Heart left ventricle (tissue), 16 donors: ENCODE measurements at regions not wholly inside any gene's neighbourhood (a gene's known extent, or its start where the extent isn't known, plus 50 kb on each side); places are given as distances from the start of the nearest gene placed in this dataset.

Source experiments
- ATAC-seq, 4 donors: fragments of 200-7000 bp; cut with Tn5 transposase; one replicate each; pipeline ENCODE4 v1.9.1; 2020 to 2022; ENCODE audit warnings: moderate library complexity in 4 of 4, mild to moderate bottlenecking in 3 of 4, moderate number of reproducible peaks in 1 of 4
- DNase-seq, 5 donors: peaks; one replicate each; pipeline ENCODE4 v3.0.0-alpha.2; 2020
- H3K27ac ChIP-seq, 12 donors: fragments of 200-600 bp; sonication (generic) in 4 of 12; one replicate each; pipeline versions ENCODE4 v1.5.0 to v1.8.0; 2016 to 2022; ENCODE audit warnings: mild to moderate bottlenecking in 2 of 12
- H3K27me3 ChIP-seq, 9 donors: fragments of 200-600 bp; sonication (generic) in 2 of 9; one replicate each; pipeline versions ENCODE4 v1.5.1 to v1.8.0; 2016 to 2022; ENCODE audit warnings: mild to moderate bottlenecking in 3 of 9
- H3K36me3 ChIP-seq, 9 donors: fragments of 200-600 bp; sonication (generic) in 2 of 9; one replicate each; pipeline versions ENCODE4 v1.5.0 to v1.8.0; 2018 to 2022; ENCODE audit warnings: mild to moderate bottlenecking in 2 of 9
- H3K4me1 ChIP-seq, 12 donors: fragments of 200-600 bp; sonication (generic) in 4 of 12; one replicate each; pipeline versions ENCODE4 v1.5.0 to v1.8.0; 2016 to 2022; ENCODE audit warnings: mild to moderate bottlenecking in 3 of 12
- H3K4me3 ChIP-seq, 12 donors: fragments of 200-600 bp; sonication (generic) in 4 of 12; one replicate each; pipeline versions ENCODE4 v1.5.0 to v1.8.0; 2017 to 2022; ENCODE audit warnings: mild to moderate bottlenecking in 9 of 12, moderate library complexity in 4 of 12
- H3K9me3 ChIP-seq, 12 donors: fragments of 200-600 bp; sonication (generic) in 4 of 12; one replicate each; pipeline versions ENCODE4 v1.5.0 to v1.8.0; 2016 to 2022; ENCODE audit warnings: mild to moderate bottlenecking in 1 of 12
- POLR2A ChIP-seq, 2 donors: fragments of 450-650 bp; IDR thresholded peaks; one replicate each; pipeline ENCODE4 v1.6.1; 2017; ENCODE audit warnings: antibody characterized with exemption in 2 of 2, mild to moderate bottlenecking in 2 of 2, moderate library complexity in 2 of 2
- WGBS, 4 donors: extraction: QIAGEN DNeasy Blood & Tissue Kit in 2 of 4; methylation state at CpG; one replicate each; pipeline versions ENCODE4 v1.1.5 to v1.1.7; 2013 to 2018; 5-methylcytosine and 5-hydroxymethylcytosine counted together
- intact Hi-C, 10 donors: fragments of 100-400 bp; cut with DNase I; formaldehyde crosslinking; loops; one replicate each; pipeline versions ENCODE4 v1.11.1 to v1.14.2; 2022
- TF ChIP-seq, protein P1 (sequence below), 12 donors: fragments of 200-600 bp; sonication (generic) in 4 of 12; IDR thresholded peaks; one replicate each; pipeline versions ENCODE4 v1.5.0 to v1.8.0; 2018 to 2022; ENCODE audit warnings: antibody characterized with exemption in 12 of 12, mild to moderate bottlenecking in 5 of 12
- donor health status: ischemic (EF 13 %, LVEDD 7.1; RV severe dilation, severe dysfunction).
- donor health status: healthy with polysubstance abuse.
- donor health status: DM: no; HTN: yes; CAD: no.
- donor health status: DM: no; HTN: no; CAD: no.
- donor health status: ischemic (EF 25% LVEDD 6.9; RV normal size, moderate dysfunction).
- donor health status: ischemic (EF 25% LVEDD 5.7; RV mildly dilated, moderate dysfunction).
- donor health status: healthy.
- donor health status: DM: yes; HTN: yes; CAD: no.
- donor health status: ischemic (EF 35%, LVEDD 5.7; RV mildly dilated, moderate dysfunction).
- donor health status: nonischemic (EF 11% LVEDD 7.7; RV severe dilation, severe dysfunction).
- donor health status: DM: yes; HTN: yes; CAD: no.
- donor health status: PGD.
- donor health status: ischemic (EF 29% LVEDD 5.4; RV normal size, mild dysfunction).
- donor health status: nonischemic (EF 23%, LVEDD 6.1; RV moderate dilation, normal function).

DNA sequence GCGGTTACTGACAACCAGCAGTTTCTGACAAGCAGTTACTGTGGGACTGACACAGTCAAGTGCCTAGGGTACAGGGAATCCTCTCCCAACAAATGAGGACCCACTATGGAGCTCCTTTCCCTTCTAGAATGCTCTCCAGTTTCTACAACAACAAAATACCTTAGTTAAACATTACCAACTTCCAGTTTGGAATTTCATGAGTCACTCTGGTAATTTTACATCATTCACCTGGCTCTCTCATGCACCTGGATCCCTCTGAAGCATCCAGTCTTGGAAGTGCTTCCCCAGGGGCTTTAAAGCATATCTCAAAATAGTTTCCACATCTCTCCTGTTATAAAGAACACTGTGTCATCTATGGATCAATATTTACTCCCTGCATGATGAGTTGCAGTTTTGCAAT is 286.7 kb upstream of the SPTLC3 start:
- no peak for TF ChIP-seq POLR2A (IDR thresholded peaks at IDR 0.05)
- TF ChIP-seq, protein P1, sequence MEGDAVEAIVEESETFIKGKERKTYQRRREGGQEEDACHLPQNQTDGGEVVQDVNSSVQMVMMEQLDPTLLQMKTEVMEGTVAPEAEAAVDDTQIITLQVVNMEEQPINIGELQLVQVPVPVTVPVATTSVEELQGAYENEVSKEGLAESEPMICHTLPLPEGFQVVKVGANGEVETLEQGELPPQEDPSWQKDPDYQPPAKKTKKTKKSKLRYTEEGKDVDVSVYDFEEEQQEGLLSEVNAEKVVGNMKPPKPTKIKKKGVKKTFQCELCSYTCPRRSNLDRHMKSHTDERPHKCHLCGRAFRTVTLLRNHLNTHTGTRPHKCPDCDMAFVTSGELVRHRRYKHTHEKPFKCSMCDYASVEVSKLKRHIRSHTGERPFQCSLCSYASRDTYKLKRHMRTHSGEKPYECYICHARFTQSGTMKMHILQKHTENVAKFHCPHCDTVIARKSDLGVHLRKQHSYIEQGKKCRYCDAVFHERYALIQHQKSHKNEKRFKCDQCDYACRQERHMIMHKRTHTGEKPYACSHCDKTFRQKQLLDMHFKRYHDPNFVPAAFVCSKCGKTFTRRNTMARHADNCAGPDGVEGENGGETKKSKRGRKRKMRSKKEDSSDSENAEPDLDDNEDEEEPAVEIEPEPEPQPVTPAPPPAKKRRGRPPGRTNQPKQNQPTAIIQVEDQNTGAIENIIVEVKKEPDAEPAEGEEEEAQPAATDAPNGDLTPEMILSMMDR (IDR thresholded peaks at IDR 0.05): no peak
- H3K27ac ChIP-seq: no peak overlapping the region
- WGBS, 4 donors: 88 to 95% (median 92%) methylated on average over 1 of the region's 1 CpG
- H3K36me3 ChIP-seq: no peaks in the 10 kb centered on the region
- ATAC-seq (no peak), DNase-seq (no peak)
- intact Hi-C loops: no loop called here
- H3K4me1 ChIP-seq: no peaks in the 10 kb centered on the region
- no peaks in the 10 kb centered on the region for H3K27me3 ChIP-seq
- no peak overlapping the region for H3K4me3 ChIP-seq
- H3K9me3 ChIP-seq: no peaks in the 10 kb centered on the region

- Histone ChIP-seq H3K4me3 (no peak overlapping the region), H3K4me1 (no peaks in the 10 kb centered on the region), H3K36me3 (no peaks in the 10 kb centered on the region), H3K27me3 (no peaks in the 10 kb centered on the region), H3K27ac (no peak overlapping the region), H3K9me3 (no peaks in the 10 kb centered on the region)
- intact Hi-C loops: no loop called here
- ATAC-seq (no peak), DNase-seq (no peak)
- WGBS, 4 donors: 67 to 84% (median 77%) methylated on average over 2 of the region's 2 CpGs
- TF ChIP-seq, protein P1 (IDR thresholded peaks at IDR 0.05): no peak
- TF ChIP-seq POLR2A (IDR thresholded peaks at IDR 0.05): no peak
Measured at GRCh38 chr20:12723811-12724210, 285.0 kb upstream of the SPTLC3 start.

GRCh38 chr20:12728782-12729181 is 280.0 kb upstream of the SPTLC3 start:
- Histone ChIP-seq H3K36me3 (no peaks in the 10 kb centered on the region), H3K4me3 (no peak overlapping the region), H3K27ac (no peak overlapping the region), H3K4me1 (no peaks in the 10 kb centered on the region), H3K27me3 (peaks cover 0 to 7% (median 0%) of the 10 kb centered on the region in 9 donors), H3K9me3 (no peaks in the 10 kb centered on the region)
- intact Hi-C loops: no loop called here
- WGBS, 4 donors: 82 to 86% (median 83%) methylated on average over 3 of the region's 3 CpGs
- no peak for ATAC-seq
- TF ChIP-seq POLR2A (IDR thresholded peaks at IDR 0.05): no peak
- DNase-seq: no peak

GRCh38 chr20:12729326-12729725 is 279.4 kb upstream of the SPTLC3 start:
- no peak for ATAC-seq

DNA sequence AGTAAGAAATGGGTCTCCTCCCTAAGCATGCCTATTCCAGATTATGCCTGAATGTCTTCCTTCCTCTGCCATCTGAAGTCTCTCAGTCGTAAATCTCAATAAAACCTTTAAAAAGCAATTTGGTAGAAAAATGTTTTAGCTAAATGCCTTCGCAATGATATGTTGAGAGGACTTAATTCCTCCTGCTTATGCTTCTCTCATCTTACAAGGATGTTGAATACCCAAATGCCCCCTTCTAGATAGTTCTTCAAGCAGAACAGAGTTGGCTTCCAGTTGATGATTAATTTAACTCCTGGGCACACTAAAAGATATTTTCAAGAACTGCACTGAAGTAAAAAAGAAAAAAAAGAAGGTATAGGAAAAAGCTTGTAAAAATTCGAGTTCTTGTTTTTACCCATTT is 275.0 kb upstream of the SPTLC3 start:
- WGBS, 4 donors: 65 to 75% (median 69%) methylated on average over 3 of the region's 3 CpGs
- H3K4me1 ChIP-seq: no peaks in the 10 kb centered on the region
- intact Hi-C loops: no loop called here
- no peak overlapping the region for H3K4me3 ChIP-seq
- H3K27ac ChIP-seq: no peak overlapping the region
- peaks cover 0 to 7% (median 0%) of the 10 kb centered on the region in 9 donors for H3K27me3 ChIP-seq
- no peak for DNase-seq
- TF ChIP-seq, protein P1 (IDR thresholded peaks at IDR 0.05): no peak
- no peak for TF ChIP-seq POLR2A (IDR thresholded peaks at IDR 0.05)
- ATAC-seq: no peak
- no peaks in the 10 kb centered on the region for H3K9me3 ChIP-seq
- no peaks in the 10 kb centered on the region for H3K36me3 ChIP-seq

More at GRCh38 chr20:12729326-12729725, 279.4 kb upstream of the SPTLC3 start:
- no peak overlapping the region for H3K4me3 ChIP-seq
- H3K27me3 ChIP-seq: peaks cover 0 to 7% (median 0%) of the 10 kb centered on the region in 9 donors
- no peaks in the 10 kb centered on the region for H3K9me3 ChIP-seq
- TF ChIP-seq, protein P1 (IDR thresholded peaks at IDR 0.05): no peak
- TF ChIP-seq POLR2A (IDR thresholded peaks at IDR 0.05): no peak
- intact Hi-C loops: no loop called here
- H3K4me1 ChIP-seq: no peaks in the 10 kb centered on the region
- DNase-seq: no peak
- no peak overlapping the region for H3K27ac ChIP-seq
- H3K36me3 ChIP-seq: no peaks in the 10 kb centered on the region
